Adrenal gland (tissue), 5 donors: ENCODE measurements at regions not wholly inside any gene's neighbourhood (a gene's known extent, or its start where the extent isn't known, plus 50 kb on each side); places are given as distances from the start of the nearest gene placed in this dataset.

Experiments used
- POLR2A ChIP-seq, 2 donors: fragments of 450-650 bp; IDR thresholded peaks; one replicate each; pipeline ENCODE4 v1.6.1; 2017; ENCODE audit warnings: antibody characterized with exemption in 2 of 2, mild to moderate bottlenecking in 2 of 2, moderate library complexity in 1 of 2
- TF ChIP-seq, protein P1 (sequence below), 6 experiments: fragments of 450-650 bp in 4 of 6; fragments of 200-600 bp in 2 of 6; sonication (generic) in 1 of 6; IDR thresholded peaks; 1 replicate in 5 of 6; 2 replicates in 1 of 6; pipeline versions ENCODE4 v1.5.1 to v1.8.0; 2016 to 2021; ENCODE audit warnings: antibody characterized with exemption in 6 of 6, mild to moderate bottlenecking in 2 of 6, moderate library complexity in 1 of 6
- donor health status: DM: no; HTN: no; CAD: no.

DNA sequence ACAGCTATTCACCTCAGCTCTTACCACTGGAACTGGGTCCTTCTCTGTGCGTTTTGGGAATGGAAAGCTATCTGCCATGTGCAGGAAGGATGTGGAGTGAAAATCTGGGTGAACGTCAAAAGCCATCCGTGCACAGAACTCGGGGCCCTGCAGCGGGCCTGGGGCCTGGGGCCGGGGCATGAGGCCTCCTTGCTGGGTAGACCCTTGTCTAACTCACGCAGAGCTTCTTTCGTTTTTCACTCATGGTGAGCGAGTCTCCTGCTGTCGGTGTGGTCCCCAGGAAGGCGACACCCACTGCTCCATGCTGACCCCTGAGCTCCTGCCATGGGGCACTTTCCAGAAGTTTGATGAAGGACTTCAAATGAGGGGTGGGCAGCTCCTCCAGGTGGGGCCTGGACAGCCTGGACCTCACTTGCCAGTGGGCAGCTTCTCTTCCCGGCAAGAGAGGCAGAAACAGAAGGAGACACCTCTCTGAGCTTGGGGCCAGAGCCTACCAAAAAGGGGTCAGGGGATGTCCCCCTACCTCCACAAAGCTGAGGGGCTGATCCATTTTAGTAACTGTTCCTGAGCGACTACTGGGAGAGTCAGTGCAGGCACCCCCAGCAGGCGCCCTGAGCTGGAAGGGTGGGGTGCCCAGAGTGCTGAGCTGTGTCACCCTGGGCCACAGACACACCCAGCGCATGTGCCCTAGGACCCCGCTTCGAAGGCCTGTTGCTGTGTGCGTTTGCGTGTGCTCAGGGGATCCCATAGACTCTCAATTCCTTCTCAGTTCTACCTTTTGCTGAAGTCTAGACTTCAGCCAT lies 117.7 kb upstream of the HDAC4 start:
- TF ChIP-seq, protein P1, sequence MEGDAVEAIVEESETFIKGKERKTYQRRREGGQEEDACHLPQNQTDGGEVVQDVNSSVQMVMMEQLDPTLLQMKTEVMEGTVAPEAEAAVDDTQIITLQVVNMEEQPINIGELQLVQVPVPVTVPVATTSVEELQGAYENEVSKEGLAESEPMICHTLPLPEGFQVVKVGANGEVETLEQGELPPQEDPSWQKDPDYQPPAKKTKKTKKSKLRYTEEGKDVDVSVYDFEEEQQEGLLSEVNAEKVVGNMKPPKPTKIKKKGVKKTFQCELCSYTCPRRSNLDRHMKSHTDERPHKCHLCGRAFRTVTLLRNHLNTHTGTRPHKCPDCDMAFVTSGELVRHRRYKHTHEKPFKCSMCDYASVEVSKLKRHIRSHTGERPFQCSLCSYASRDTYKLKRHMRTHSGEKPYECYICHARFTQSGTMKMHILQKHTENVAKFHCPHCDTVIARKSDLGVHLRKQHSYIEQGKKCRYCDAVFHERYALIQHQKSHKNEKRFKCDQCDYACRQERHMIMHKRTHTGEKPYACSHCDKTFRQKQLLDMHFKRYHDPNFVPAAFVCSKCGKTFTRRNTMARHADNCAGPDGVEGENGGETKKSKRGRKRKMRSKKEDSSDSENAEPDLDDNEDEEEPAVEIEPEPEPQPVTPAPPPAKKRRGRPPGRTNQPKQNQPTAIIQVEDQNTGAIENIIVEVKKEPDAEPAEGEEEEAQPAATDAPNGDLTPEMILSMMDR (IDR thresholded peaks at IDR 0.05), result no peak
- TF ChIP-seq POLR2A (IDR thresholded peaks at IDR 0.05), result no peak
